ENCODE measurements at regions not wholly inside any gene's neighbourhood (a gene's known extent, or its start where the extent isn't known, plus 50 kb on each side); places are given as distances from the start of the nearest gene placed in this dataset.

- H3K27me3 Mint-ChIP-seq (ENCODE audit: unreplicated experiment), result peaks cover 3% of the 10 kb centered on the region
- H3K9me3 Mint-ChIP-seq (ENCODE audit: unreplicated experiment), result no peaks in the 10 kb centered on the region
- no peak overlapping the region for H3K4me3 Mint-ChIP-seq (ENCODE audit: unreplicated experiment)
- no peak for DNase-seq (ENCODE audit: extremely low spot score, unreplicated experiment)
- TF ChIP-seq, protein P1, sequence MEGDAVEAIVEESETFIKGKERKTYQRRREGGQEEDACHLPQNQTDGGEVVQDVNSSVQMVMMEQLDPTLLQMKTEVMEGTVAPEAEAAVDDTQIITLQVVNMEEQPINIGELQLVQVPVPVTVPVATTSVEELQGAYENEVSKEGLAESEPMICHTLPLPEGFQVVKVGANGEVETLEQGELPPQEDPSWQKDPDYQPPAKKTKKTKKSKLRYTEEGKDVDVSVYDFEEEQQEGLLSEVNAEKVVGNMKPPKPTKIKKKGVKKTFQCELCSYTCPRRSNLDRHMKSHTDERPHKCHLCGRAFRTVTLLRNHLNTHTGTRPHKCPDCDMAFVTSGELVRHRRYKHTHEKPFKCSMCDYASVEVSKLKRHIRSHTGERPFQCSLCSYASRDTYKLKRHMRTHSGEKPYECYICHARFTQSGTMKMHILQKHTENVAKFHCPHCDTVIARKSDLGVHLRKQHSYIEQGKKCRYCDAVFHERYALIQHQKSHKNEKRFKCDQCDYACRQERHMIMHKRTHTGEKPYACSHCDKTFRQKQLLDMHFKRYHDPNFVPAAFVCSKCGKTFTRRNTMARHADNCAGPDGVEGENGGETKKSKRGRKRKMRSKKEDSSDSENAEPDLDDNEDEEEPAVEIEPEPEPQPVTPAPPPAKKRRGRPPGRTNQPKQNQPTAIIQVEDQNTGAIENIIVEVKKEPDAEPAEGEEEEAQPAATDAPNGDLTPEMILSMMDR (IDR thresholded peaks at IDR 0.05), result no peak
- H3K36me3 Mint-ChIP-seq (ENCODE audit: unreplicated experiment), result no peaks in the 10 kb centered on the region
- no peak overlapping the region for H3K27ac Mint-ChIP-seq (ENCODE audit: unreplicated experiment)
- no peaks in the 10 kb centered on the region for H3K4me1 Mint-ChIP-seq (ENCODE audit: unreplicated experiment)
These were observed 615.0 kb upstream of the RIOK2 start for GRCh38 chr5:97797994-97798451.

DNA sequence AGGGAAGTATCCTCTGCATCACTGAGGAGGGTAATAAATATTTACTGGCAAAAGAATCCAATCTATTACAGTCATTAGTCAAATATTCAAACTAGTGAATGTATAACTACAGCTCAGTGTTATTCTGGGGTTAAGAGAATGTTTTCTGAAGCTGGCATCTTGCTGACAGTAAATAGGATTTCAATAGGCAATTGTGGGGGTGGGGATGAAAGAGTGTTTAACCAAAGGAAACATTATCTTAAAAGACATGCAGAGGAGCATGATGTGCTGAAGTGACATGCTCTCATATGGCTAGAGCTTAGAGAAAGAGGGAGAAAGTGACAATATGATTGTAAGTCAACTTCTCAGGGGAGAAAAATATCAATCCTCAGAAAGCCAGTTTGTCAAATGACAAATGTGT lies 618.4 kb upstream of the RIOK2 start:
- peaks cover 15% of the 10 kb centered on the region for H3K9me3 Mint-ChIP-seq (ENCODE audit: unreplicated experiment)
- peaks cover 3% of the 10 kb centered on the region for H3K27me3 Mint-ChIP-seq (ENCODE audit: unreplicated experiment)
- H3K36me3 Mint-ChIP-seq (ENCODE audit: unreplicated experiment), result no peaks in the 10 kb centered on the region
- DNase-seq (ENCODE audit: extremely low spot score, unreplicated experiment), result no peak
- no peaks in the 10 kb centered on the region for H3K4me1 Mint-ChIP-seq (ENCODE audit: unreplicated experiment)
- no peak overlapping the region for H3K27ac Mint-ChIP-seq (ENCODE audit: unreplicated experiment)
- H3K4me3 Mint-ChIP-seq (ENCODE audit: unreplicated experiment), result no peak overlapping the region
- TF ChIP-seq, protein P1 (IDR thresholded peaks at IDR 0.05), result no peak

- DNase-seq (ENCODE audit: extremely low spot score, unreplicated experiment), result no peak
- TF ChIP-seq, protein P1 (IDR thresholded peaks at IDR 0.05), result no peak
- H3K9me3 Mint-ChIP-seq (ENCODE audit: unreplicated experiment), result peaks cover 15% of the 10 kb centered on the region
- no peaks in the 10 kb centered on the region for H3K36me3 Mint-ChIP-seq (ENCODE audit: unreplicated experiment)
- no peaks in the 10 kb centered on the region for H3K4me1 Mint-ChIP-seq (ENCODE audit: unreplicated experiment)
- peaks cover 8% of the 10 kb centered on the region for H3K27me3 Mint-ChIP-seq (ENCODE audit: unreplicated experiment)
- no peak overlapping the region for H3K4me3 Mint-ChIP-seq (ENCODE audit: unreplicated experiment)
- no peak overlapping the region for H3K27ac Mint-ChIP-seq (ENCODE audit: unreplicated experiment)
These were observed 637.1 kb upstream of the RIOK2 start for GRCh38 chr5:97820138-97820537.

- H3K27ac Mint-ChIP-seq (ENCODE audit: unreplicated experiment), result no peak overlapping the region
- peaks cover 10% of the 10 kb centered on the region for H3K9me3 Mint-ChIP-seq (ENCODE audit: unreplicated experiment)
- H3K4me3 Mint-ChIP-seq (ENCODE audit: unreplicated experiment), result no peak overlapping the region
These were observed 649.7 kb upstream of the RIOK2 start for GRCh38 chr5:97832645-97833296.

DNA sequence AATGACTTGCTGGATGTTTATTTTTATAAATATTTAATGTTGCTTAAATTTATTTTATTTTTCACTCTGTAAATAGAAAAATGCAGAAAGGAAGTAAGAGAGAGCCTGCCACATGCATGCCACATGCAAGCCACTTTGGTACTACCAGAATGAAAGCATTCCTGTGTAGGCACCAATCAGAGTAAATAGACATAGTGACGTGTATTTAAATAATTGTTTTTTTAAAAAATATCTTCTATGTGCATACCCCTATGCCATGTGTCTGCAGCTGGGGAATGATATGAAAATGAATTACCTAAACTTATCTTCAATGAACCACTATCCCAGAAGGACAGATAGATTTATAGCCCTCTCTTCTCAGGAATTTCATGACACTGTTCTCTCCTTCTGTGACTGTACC lies 651.5 kb upstream of the RIOK2 start:
- Mint-ChIP-seq H3K4me3 (ENCODE audit: unreplicated experiment) (no peak overlapping the region), H3K9me3 (ENCODE audit: unreplicated experiment) (peaks cover 10% of the 10 kb centered on the region), H3K27ac (ENCODE audit: unreplicated experiment) (no peak overlapping the region), H3K4me1 (ENCODE audit: unreplicated experiment) (peaks cover 27% of the 10 kb centered on the region), H3K27me3 (ENCODE audit: unreplicated experiment) (peaks cover 6% of the 10 kb centered on the region), H3K36me3 (ENCODE audit: unreplicated experiment) (peaks cover 7% of the 10 kb centered on the region)
- no peak for DNase-seq (ENCODE audit: extremely low spot score, unreplicated experiment)
- TF ChIP-seq, protein P1 (IDR thresholded peaks at IDR 0.05), result no peak

More at GRCh38 chr5:97832645-97833296, 649.7 kb upstream of the RIOK2 start:
- TF ChIP-seq, protein P1 (IDR thresholded peaks at IDR 0.05), result no peak
- H3K36me3 Mint-ChIP-seq (ENCODE audit: unreplicated experiment), result peaks cover 7% of the 10 kb centered on the region
- peaks cover 9% of the 10 kb centered on the region for H3K4me1 Mint-ChIP-seq (ENCODE audit: unreplicated experiment)
- DNase-seq (ENCODE audit: extremely low spot score, unreplicated experiment), result no peak
- peaks cover 6% of the 10 kb centered on the region for H3K27me3 Mint-ChIP-seq (ENCODE audit: unreplicated experiment)

Measured in osteocyte (in vitro differentiated cells).